ENCODE measurements at regions not wholly inside any gene's neighbourhood (a gene's known extent, or its start where the extent isn't known, plus 50 kb on each side); places are given as distances from the start of the nearest gene placed in this dataset.

DNA sequence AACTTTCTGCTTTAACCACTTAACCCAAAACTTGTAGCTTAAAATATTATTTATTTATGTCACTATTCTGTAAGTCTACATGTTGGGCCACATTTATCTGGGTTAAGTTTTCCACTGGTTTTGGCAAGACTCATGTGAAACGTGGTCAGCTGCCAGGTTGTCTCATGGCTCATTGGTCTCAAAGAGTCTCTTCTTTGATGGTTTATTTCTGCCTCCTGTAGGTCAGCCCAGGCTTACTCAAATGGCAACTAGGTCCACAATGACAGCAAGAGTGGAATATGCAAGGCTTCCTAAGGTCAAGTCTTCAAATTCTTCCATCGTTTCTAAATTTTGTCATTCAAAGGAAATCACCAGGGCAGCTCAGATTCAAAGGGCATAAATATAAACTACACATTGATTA is 828.7 kb downstream of the PCDH7 start:
- no peak for DNase-seq

DNA sequence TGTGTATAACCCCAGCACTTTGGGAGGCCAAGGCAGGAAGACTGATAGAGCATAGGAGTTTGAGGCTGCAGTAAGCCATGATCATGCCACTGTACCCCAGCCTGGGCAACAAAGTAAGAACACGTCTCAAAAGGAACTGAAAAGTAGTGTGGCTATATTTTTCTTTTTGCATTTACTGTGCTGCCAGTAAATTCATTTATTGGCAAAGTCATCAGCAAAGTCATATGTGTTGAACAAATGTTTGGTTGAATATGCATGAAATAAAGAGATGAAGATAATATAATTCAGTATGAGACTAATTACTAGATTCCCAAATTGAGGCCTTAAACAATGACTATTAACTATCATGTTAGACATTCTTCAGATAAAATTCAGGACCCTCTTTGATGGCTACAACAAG is 829.1 kb downstream of the PCDH7 start:
- no peak for DNase-seq

DNA sequence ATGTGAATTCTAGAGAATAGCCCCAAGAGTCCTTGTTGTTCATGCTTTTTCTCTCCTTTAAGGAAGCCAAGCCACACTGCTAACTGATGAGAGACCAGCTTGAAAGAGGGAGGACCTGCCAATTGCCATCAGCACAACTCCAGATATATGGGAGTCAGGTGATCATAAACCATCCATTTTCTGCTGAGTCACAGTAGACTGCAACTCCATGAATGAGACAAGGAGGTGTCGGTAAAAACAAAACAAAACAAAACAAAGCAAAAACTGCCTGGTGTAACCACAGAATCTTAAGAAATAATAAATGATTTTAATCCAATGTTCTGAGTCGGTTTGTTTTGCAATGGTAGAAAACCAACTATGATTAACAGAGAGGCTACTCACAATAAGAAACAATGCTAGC is 837.3 kb downstream of the PCDH7 start:
- no peak for DNase-seq

DNA sequence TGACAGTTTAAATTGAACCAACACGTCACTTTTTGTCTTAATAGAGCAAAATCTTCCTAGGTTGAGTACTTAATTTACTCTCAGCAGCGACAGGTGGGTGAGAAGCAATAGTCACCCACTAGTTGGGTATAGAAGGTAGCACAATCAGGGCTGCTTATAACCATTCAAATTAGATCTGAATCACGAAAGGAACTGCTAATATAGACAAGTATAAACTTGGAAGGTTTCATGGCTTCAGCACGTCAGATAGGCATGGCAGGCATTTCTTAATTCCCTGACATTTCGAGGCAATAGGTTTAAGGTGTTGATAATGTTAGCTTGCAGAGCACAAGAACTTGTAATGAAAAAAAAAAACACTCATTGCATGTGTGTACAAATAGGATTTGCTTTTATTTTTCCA is 853.4 kb downstream of the PCDH7 start:
- DNase-seq: no peak

DNA sequence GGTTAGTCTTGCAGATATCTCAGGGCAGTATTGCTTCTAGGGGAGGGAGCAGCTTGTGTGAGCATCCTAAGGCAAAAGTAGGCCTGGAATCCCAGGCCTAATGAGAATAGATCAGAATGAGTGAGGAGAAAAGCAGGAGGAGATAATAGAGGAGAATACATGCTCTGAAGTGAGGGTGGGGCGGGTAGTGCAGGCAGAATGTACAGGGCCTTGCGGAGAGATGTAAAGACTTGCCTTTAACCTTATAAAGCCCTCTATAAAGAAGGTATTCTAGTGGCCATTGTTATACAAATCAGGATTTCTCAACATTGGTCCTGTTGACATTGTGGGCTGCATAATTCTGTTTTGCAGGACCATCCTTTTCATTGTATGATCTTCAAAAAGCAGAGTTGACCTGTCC is 855.3 kb downstream of the PCDH7 start:
- DNase-seq: no peak

DNA sequence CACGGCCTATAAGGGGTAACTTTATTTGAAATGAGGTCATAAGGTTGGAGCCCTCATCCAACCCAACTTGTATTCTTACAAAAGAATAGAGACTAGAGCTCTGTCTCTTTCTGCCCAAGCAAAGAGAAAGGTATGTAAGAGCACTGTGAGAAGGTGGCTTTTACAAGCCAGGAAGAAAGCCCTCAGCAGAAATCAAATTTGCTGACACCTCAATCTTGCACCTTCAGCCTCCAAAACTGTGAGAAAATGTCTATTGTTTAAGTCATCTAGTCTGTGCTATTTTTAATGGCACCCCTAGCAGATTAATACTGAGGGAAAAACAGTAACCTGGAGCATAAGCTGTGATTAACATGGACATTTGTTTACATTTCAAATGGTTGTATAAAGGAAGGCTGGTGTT is 860.7 kb downstream of the PCDH7 start:
- DNase-seq: no peak

DNA sequence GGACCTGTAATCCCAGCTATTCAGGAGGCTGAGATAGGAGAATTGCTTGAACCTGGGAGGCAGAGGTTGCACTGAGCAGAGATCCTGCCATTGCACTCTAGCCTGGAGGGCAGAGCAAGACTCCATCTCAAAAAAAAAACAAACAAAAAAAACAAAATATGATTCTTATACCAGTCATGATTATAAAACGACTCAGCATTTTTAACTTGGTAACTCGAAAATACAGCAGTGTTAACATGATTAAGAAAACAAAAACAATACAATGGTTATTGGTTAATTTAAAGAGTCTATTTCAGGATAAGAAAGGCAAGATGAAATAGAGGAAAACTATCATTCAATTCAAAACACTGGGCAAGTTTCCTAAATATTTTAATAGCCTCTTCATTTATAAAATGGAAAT is 865.3 kb downstream of the PCDH7 start:
- no peak for DNase-seq

DNA sequence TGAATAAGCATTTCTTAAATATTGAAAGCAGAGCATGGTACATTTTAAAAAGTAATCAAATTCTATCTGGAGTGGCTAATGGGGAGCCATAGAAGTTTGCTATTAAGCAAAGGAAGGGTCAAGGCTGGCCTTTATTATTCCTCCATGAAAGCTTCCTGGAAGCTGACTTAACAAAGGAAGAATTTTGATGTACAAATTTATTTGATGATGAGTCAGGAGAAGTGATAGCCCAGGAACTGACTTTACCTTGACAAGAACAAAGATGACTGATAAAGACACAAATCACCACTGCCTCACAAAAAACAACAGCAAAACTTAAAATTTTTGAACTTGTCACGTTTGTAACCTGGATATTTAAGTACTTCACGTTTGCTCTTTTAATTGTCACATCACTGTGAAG is 872.1 kb downstream of the PCDH7 start:
- DNase-seq: no peak

DNA sequence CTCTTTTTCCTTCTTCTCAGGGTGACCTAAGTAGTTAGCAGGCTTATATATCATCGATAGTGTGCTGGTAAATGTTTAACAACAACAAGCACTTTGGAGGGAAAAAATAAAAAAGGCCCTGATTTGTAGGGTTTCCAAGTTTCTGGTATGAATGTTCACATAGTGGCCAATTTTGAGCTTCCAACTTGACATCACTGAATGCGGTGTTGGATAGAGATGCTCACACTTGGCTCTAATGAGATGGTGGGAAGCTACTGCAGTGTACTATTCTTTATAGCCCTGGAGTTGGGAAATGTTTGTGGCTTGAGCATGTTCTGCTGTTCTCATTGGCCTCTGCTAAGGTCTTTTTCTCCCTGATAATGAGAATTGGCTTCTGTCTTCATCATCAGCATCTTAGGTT is 875.3 kb downstream of the PCDH7 start:
- no peak for DNase-seq

DNA sequence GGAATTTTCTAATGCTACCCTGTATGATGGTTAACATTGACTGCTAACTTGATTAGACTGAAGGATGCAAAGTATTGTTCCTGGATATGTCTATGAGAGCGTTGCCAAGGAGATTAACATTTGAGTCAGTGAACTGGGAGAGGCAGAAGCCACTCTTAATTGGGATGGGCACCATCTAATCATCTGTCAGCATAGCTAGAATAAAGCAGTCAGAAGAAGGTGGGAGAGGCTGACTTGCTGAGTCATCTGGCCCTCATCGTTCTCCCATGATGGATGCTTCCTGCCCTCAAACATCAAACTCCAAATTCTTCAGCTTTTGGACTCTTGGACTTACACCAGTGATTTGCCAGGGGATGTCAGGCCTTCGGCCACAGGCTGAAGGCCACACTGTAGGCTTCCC is 878.5 kb downstream of the PCDH7 start:
- DNase-seq: no peak

DNA sequence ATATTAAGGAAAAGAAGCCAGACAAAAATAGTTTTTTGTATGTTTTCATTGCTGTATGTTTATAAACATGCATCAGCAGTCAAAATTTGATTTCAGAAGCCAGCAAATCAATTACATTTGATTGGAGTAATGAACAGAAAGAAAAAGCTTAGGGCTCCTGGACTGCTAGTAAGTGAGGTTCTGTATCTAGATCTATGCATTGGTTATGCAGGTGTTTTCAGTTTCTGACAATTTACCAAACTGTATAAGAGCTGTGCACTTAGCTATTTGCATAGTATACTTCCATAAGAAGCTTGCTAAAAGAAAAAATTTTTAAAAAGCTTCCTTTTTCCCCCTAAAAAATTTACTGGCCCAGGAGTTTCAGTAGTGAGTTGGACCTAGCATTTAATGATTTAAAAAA is 881.6 kb downstream of the PCDH7 start:
- no peak for DNase-seq

DNA sequence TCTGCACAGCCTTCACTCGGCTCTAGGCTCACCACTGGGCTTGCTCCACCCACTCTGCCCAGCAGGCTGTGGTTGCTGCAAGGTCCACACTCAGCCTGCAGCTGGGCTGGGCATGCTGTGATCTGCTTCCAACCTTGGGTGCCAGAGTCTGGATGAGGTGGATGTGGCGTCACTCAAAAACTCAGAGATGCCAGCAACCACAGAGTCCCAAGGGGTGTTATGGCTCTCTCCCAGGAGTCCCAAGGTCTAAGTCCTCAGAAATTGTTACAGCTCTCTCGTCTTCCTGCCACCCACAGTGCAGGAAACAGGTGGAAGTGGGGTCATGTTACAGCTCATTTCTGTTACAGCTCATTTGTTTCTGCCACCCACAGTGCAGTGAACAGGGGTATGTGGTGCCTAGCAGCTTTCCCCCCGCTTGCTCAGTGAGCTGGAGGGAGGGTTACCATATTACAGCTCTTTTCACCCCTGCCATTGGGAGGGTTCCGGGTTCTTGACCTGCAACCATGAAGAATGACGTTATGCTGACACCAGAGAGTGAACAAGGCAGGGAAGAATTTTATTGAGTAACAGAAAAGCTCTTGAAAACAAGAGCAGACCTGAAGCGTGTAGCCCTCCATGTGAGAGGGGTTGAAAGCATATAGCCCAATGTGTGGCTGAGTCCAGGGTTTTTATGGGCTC is 893.9 kb downstream of the PCDH7 start:
- no peak for DNase-seq

DNA sequence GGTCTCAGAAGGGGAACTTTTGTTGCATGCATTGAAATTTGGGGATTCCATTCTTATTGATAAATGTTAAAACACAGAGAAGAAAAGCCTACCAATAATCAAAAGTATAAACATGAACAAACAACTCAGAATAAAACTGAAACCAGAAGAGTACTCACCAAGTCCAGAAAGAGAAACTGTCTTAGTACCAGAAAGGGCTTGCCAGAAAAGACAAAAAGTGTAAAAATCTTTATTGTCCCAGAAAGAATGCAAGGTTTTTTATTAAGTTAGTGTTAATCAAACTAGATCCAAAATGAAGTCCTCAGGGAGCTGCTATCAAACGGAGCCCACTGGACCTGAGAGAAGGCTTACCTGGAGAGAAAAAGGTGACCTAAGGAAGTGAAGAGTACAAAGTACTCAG is 897.5 kb downstream of the PCDH7 start:
- no peak for DNase-seq

DNA sequence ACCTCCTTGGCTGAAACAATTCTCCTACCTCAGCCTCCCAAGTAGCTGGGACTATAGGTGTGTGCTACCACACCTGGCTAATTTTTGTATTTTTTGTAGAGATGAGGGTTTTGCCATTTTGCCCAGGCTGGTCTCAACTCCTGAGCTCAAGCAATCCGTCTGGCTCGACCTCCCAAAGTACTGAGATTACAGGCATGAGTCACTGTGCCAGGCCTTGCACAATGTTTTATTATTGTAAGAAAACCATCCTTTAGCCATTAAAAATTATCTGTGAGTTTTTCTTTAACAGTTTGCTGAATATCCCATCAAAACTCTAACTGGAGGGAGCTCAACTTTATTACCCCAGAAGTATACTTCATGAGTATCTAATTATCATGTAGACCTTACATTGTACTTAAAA is 900.3 kb downstream of the PCDH7 start:
- no peak for DNase-seq

DNA sequence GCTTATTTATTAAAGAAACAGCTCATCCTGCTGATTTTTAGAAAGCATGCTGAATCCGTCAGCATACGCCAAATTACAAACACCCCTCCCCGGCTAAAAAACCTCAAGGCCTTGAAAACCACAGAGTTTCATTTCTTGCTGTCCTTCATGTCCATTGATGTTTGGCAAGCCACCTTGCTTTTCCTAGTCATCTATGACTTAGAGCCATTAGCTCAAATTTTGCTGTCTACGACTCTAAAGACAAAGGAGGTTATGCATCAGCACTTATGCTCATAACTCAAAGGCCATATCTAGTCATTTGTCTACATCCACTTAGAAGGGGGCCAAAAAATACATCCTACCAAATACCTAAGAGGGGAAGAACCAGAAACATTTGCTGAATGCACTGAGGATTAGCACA is 925.1 kb downstream of the PCDH7 start:
- no peak for DNase-seq

DNA sequence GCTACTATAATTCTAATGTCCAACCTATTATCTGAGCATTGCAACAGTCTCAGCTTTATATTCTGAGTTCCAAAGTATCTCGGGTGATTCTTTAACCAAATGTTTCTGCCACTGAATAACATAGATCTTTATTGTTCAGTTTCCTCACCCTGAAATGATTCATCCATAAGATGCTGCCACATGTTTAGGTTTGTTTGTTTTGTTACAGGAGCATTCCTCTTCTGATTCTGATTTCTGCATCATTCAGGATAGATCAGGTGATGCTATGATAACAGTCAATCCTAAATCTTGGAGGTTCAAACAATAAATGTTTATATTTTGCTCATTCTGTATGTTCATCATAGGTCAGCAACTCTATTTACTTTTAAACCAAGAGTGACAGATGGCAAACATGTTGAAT is 927.6 kb downstream of the PCDH7 start:
- no peak for DNase-seq

DNA sequence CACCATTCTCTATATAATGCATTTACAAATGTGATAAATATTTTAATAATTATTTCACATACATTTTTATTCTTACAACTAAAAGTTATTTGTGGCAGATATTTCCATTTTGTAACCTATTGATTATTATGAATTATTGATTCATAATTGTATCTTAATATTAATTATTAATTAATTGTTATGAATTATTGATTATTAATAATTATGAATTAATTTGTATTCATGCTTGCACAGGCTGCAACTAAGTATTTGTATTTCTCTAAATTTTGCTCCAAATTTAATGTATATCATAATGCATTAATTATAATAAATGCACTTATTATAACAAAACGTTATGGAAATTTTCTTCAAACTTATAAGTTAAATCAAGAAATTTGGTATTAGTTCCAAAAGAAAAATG is 929.7 kb downstream of the PCDH7 start:
- DNase-seq: no peak

DNA sequence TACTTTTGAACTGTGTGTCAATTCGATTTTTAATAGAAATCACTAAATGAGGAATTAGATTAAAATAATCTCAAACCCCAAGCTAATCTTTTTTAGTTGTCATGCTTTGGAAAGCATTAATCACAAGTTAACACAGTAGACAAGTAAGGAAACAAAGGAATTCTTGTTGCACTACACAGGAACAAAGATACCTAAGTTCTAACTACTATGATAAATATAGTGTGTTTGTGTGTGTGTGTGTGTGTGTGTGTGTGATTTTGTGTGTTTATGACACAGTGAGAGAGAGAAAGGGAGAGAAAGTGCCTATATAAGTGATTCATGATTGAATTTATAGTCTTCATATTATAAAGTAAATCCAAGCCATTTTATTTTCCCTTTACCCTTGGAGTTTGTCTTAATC is 931.4 kb downstream of the PCDH7 start:
- DNase-seq: no peak

DNA sequence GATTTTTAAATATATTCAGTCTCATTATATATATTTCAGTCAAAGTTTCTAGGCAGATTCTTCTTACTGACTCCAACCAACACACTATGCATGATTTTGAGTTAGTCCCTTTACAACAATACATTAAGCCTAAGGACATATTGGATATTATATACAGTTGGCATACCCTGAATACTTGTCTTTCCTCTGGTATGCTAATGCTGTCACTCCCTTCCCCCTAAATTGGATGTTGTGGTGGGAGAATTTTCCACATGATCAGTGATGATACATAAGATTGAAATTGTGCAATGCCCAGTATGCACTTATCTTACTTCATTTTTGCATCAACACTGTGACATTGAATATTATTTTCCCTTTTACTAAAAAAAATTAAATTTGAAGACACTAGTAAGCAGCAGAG is 935.2 kb downstream of the PCDH7 start:
- DNase-seq: no peak

DNA sequence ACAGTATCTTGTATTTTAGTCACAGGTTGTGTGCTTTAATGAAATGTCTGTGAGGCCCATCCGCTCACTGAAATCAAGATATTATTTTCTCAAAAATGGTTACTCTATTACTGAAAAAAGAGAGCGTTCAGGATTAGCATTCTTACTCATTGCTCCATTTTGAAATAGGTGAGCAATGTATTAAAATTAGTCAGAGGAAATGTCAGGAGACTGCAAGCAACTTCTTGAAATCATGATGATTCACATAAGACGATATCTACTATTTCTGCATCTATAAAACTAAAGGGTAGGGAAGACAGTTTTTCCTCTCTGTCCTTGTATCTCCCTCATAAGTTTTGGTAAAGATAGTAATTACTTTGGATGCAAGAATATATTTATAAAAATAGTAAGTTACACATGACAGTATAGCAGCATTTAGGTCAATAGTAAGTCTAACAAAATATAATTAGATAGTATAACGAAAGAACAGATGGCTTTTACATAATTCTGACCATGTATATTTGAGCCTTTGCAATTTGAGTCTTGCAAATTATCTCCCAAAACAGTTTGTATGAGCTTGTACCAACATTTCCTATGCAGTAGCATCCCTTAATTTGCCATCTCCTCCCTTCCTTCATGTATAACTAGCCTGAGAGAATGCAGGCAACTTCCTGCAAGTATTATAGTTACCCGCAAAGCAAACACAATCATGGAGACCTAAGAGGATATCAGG is 937.8 kb downstream of the PCDH7 start:
- DNase-seq: no peak

DNA sequence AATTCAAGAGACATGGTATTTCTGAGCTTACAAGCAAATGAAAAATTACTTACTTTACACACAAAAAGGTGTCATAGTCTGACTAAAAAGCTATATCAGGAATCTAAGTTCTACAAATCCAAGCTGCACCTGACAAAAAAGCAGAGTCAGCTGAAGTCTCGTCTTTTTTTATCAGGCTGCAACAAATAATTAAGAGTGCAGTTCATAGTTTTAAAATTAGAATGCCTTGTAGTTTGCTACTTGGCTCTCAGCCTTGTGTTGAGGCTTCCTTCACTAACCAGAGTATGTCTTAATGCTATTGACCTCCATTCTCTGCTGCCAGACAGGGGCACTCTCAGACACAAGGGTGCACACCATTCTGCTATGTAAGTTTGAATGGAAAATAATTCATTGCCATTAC is 940.7 kb downstream of the PCDH7 start:
- DNase-seq: no peak

DNA sequence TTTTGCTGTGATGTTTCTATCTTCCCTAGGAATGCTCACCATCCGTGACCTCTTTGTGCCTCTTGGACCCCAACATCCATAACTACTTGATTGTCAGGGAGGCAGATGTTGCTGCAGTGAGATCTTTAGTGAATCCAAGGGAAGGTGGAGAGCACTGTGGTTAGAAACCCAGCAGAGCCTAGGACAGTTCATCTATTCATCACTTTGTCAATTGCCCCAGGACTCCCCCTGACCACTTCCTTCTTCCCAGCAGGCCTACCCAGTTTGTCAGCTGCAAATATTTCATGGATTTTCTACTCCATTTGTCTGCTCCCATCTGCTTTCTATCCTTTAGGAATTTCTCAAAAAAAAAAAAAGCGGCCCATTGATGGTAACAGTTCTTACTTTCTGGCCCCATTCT is 942.8 kb downstream of the PCDH7 start:
- DNase-seq: no peak

DNA sequence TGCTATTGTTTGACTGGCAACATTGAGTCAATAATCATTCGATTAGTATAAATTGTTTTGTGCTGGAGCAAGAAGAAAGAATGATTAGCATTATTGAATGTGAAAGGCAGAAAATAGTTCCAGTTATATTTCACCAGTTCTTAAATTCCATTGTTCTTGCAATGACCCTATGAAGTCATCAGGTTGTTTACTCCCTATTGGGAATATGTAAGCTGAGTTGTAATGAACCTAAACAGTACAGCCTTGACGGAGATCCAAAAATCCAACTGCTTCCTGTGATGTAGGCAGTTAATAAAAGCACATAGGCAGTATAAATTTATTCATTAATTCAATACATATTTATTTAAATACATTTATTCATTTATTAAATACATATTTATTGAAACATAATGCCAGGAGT is 947.5 kb downstream of the PCDH7 start:
- DNase-seq: no peak

DNA sequence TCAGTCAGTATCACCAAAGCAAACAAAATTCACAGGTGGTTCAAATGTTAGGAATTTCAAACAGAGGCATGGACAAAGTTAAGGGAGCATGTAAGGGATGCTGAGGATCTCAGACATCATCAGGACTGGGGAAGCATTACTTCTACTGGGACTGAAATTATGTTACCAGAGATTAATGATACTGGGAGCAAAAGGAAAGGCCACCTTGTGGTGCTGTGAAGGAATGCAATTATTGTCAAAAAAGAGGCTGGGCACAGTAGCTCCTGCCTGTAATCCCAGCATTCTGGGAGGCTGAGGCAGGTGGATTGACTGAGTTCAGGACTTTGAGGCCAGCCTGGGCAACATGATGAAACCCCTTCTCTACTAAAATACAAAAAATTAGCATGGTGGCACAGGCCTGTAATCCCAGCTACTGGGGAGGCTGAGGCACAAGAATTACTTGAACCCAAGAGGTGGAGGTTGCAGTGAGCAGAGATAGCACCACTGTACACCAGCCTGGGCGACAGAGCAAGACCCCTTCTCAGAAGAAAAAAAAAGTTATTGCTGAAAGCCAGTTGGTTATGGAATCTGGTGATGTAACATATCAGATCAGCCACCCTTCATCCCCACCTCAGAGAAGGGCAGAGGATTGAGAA is 954.3 kb downstream of the PCDH7 start:
- DNase-seq: no peak

DNA sequence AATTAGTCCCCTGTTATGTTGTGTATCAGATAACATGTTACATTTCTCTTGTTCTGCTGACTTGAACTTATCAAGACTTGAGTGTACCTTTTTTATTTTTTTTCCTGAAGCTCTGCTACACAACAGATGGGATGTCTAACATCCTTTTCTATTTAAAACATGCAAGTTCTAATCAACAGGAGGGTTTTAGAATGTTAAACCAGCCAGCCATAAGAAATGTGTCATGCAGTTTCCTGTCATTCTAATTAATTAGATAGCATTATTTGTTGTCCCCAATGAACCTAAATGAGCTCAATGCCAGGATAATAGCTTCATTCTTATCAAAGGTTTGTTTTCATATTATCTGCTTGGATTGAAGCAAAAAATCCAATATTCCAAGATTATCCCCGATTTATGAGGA is 958.2 kb downstream of the PCDH7 start:
- no peak for DNase-seq

Data from COR-L47 (cell line).